ENCODE measurements at regions not wholly inside any gene's neighbourhood (a gene's known extent, or its start where the extent isn't known, plus 50 kb on each side); places are given as distances from the start of the nearest gene placed in this dataset.

DNA sequence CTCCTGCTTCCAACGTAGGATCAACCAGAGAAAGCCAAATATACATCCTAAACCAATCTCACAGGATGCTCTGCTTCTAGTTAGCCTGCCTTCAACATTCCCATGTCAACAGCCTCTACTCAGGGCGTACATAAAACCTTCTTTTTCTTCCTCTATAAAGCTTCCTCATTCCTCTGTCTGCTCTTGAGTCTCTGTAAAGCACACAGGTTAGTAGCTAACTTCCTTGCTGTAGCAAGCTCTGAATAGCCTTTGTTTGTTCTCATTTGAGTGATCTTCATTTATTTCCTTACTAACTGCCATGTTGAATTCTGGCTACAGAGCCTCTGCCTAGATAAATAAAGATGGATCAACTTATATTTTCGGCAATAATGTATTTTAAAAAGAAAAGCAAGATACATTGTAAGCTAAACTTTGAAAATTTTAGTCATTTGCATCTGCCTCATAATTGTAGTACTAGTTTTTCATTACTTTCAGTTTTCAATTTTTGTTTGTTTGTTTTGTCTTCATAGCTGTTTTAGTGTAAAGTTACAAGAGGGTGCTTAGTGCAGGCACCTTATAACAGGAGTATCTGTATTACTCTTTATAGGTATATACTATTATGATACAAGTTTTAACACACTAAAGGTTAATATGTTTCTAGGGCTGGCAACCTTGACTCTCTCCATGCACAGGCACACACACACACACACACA is 498.2 kb downstream of the PYDC2 start:
- ATAC-seq (ENCODE audit: poor library complexity): no peak
- Mint-ChIP-seq H3K27ac (no peak overlapping the region), H3K4me1 (ENCODE audit: low read depth) (no peaks in the 10 kb centered on the region), H3K9me3 (no peaks in the 10 kb centered on the region), H3K36me3 (ENCODE audit: low read depth) (no peaks in the 10 kb centered on the region), H3K4me3 (no peak overlapping the region), H3K27me3 (no peaks in the 10 kb centered on the region)
- ChIA-PET POLR2A (no interaction called here), CTCF (no interaction called here)
- Histone ChIP-seq H3K9me3 (ENCODE audit: control insufficient read depth in 1 of 2, insufficient read depth in 1 of 2, low read length in 2 of 2) (no peaks in the 10 kb centered on the region), H3K4me1 (ENCODE audit: insufficient read depth, low read length) (no peaks in the 10 kb centered on the region), H3K27ac (ENCODE audit: low read depth in 1 of 2, low read length in 2 of 2) (no peak overlapping the region), H3K27me3 (ENCODE audit: control insufficient read depth in 1 of 2, insufficient read depth in 2 of 2, low read length in 2 of 2) (no peaks in the 10 kb centered on the region), H3K36me3 (ENCODE audit: insufficient read depth, low read length) (no peaks in the 10 kb centered on the region), H3K4me3 (ENCODE audit: low read length) (no peak overlapping the region)
- TF ChIP-seq CTCF (IDR thresholded peaks at IDR 0.05): no peak
- DNase-seq: no peak
- intact Hi-C loops (cut with DNase I, micrococcal nuclease): no loop called here

- DNase-seq (no peak), ATAC-seq (ENCODE audit: poor library complexity) (no peak)
- no peak overlapping the region for H3K27ac Mint-ChIP-seq
- no peaks in the 10 kb centered on the region for H3K27me3 Mint-ChIP-seq
- H3K27me3 ChIP-seq (ENCODE audit: control insufficient read depth in 1 of 2, insufficient read depth in 2 of 2, low read length in 2 of 2): no peaks in the 10 kb centered on the region
- no peaks in the 10 kb centered on the region for H3K4me1 Mint-ChIP-seq (ENCODE audit: low read depth)
- H3K27ac ChIP-seq (ENCODE audit: low read depth in 1 of 2, low read length in 2 of 2): no peak overlapping the region
- no peaks in the 10 kb centered on the region for H3K9me3 Mint-ChIP-seq
- TF ChIP-seq CTCF (IDR thresholded peaks at IDR 0.05): no peak
- H3K36me3 Mint-ChIP-seq (ENCODE audit: low read depth): no peaks in the 10 kb centered on the region
- CTCF ChIA-PET: no interaction called here
- no peak overlapping the region for H3K4me3 ChIP-seq (ENCODE audit: low read length)
- no peaks in the 10 kb centered on the region for H3K9me3 ChIP-seq (ENCODE audit: control insufficient read depth in 1 of 2, insufficient read depth in 1 of 2, low read length in 2 of 2)
- H3K36me3 ChIP-seq (ENCODE audit: insufficient read depth, low read length): no peaks in the 10 kb centered on the region
- POLR2A ChIA-PET: no interaction called here
- H3K4me1 ChIP-seq (ENCODE audit: insufficient read depth, low read length): no peaks in the 10 kb centered on the region
- intact Hi-C loops (cut with DNase I, micrococcal nuclease): no loop called here
- H3K4me3 Mint-ChIP-seq: no peak overlapping the region
These were observed 499.0 kb downstream of the PYDC2 start for GRCh38 chr3:191959876-191960413.

GRCh38 chr3:191961022-191961421 is 500.1 kb downstream of the PYDC2 start:
- H3K9me3 Mint-ChIP-seq: no peaks in the 10 kb centered on the region
- H3K4me1 ChIP-seq (ENCODE audit: insufficient read depth, low read length): no peaks in the 10 kb centered on the region
- POLR2A ChIA-PET: no interaction called here
- no peak overlapping the region for H3K27ac Mint-ChIP-seq
- CTCF ChIA-PET: no interaction called here
- no peak overlapping the region for H3K4me3 Mint-ChIP-seq
- no peaks in the 10 kb centered on the region for H3K36me3 Mint-ChIP-seq (ENCODE audit: low read depth)
- TF ChIP-seq CTCF (IDR thresholded peaks at IDR 0.05): no peak
- no peak overlapping the region for H3K4me3 ChIP-seq (ENCODE audit: low read length)
- no peak for ATAC-seq (ENCODE audit: poor library complexity)
- H3K36me3 ChIP-seq (ENCODE audit: insufficient read depth, low read length): no peaks in the 10 kb centered on the region
- intact Hi-C loops (cut with DNase I, micrococcal nuclease): no loop called here
- no peaks in the 10 kb centered on the region for H3K4me1 Mint-ChIP-seq (ENCODE audit: low read depth)
- H3K27ac ChIP-seq (ENCODE audit: low read depth in 1 of 2, low read length in 2 of 2): no peak overlapping the region
- no peaks in the 10 kb centered on the region for H3K27me3 Mint-ChIP-seq
- no peak for DNase-seq
- no peaks in the 10 kb centered on the region for H3K9me3 ChIP-seq (ENCODE audit: control insufficient read depth in 1 of 2, insufficient read depth in 1 of 2, low read length in 2 of 2)
- no peaks in the 10 kb centered on the region for H3K27me3 ChIP-seq (ENCODE audit: control insufficient read depth in 1 of 2, insufficient read depth in 2 of 2, low read length in 2 of 2)
